Thyroid gland (tissue), 4 donors: ENCODE measurements at regions not wholly inside any gene's neighbourhood (a gene's known extent, or its start where the extent isn't known, plus 50 kb on each side); places are given as distances from the start of the nearest gene placed in this dataset.

Experiments
- POLR2A ChIP-seq, 2 donors: fragments of 450-650 bp; IDR thresholded peaks; one replicate each; pipeline ENCODE4 v1.6.1; 2017; ENCODE audit warnings: antibody characterized with exemption in 2 of 2, mild to moderate bottlenecking in 2 of 2, moderate library complexity in 1 of 2
- TF ChIP-seq, protein P1 (sequence below), 6 experiments: fragments of 200-600 bp in 3 of 6; fragments of 450-650 bp in 3 of 6; sonication (generic) in 3 of 6; IDR thresholded peaks; one replicate each; pipeline ENCODE4 v1.5.1; 2016 to 2019; ENCODE audit warnings: antibody characterized with exemption in 6 of 6, mild to moderate bottlenecking in 2 of 6, inconsistent platforms in 1 of 6, moderate library complexity in 1 of 6

DNA sequence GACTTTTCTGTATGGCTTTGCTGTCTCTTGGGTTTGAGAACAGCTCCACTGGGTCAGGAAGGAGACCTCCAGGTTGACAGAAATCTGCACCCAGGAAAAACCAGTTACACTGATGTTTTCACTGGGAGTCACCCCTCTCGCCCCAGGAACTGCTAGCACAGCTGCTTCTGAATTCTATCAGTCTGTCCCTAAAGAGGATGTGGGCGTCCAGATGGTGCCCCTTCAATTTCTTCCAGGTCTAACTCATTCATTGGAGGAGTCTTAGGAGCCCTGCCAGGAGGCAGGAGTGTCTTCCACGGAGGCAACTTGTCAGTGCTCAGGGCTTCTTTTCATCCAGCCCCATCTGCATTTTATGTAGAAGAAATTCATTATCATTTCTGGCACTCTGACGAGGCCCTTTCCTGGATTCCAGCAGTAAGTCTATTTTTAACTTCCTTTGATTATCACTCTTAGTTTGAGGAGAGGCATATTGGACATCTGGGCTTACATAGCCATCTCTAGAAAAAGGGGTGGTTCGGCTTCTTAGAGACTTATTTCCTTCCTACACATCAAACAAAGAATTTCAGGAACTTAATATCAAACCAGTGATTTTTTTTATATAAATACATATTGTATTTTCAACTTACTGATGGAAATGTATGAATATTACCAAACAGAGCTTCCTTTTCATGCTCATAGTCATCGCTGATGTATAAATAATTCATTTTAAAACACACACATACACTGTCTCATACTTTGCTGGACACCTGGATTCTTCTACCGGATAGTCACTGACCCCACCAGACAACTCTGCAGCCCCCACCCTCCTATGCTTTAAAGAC lies 148.8 kb downstream of the IRX2 start:
- TF ChIP-seq, protein P1, sequence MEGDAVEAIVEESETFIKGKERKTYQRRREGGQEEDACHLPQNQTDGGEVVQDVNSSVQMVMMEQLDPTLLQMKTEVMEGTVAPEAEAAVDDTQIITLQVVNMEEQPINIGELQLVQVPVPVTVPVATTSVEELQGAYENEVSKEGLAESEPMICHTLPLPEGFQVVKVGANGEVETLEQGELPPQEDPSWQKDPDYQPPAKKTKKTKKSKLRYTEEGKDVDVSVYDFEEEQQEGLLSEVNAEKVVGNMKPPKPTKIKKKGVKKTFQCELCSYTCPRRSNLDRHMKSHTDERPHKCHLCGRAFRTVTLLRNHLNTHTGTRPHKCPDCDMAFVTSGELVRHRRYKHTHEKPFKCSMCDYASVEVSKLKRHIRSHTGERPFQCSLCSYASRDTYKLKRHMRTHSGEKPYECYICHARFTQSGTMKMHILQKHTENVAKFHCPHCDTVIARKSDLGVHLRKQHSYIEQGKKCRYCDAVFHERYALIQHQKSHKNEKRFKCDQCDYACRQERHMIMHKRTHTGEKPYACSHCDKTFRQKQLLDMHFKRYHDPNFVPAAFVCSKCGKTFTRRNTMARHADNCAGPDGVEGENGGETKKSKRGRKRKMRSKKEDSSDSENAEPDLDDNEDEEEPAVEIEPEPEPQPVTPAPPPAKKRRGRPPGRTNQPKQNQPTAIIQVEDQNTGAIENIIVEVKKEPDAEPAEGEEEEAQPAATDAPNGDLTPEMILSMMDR (IDR thresholded peaks at IDR 0.05): no peak
- no peak for TF ChIP-seq POLR2A (IDR thresholded peaks at IDR 0.05)
